Stimulated activated CD8-positive, alpha-beta memory T cell treated with anti-CD3 and anti-CD28 coated beads, Interleukin-7, amount 100 ng/mL, for 4 hours (primary cell): ENCODE measurements at regions not wholly inside any gene's neighbourhood (a gene's known extent, or its start where the extent isn't known, plus 50 kb on each side); places are given as distances from the start of the nearest gene placed in this dataset.

Experiments
- DNase-seq, 2 donors: peaks; one replicate each; pipeline ENCODE4 v3.0.0-alpha.2; 2020; ENCODE audit warnings: low read depth in 2 of 2

DNA sequence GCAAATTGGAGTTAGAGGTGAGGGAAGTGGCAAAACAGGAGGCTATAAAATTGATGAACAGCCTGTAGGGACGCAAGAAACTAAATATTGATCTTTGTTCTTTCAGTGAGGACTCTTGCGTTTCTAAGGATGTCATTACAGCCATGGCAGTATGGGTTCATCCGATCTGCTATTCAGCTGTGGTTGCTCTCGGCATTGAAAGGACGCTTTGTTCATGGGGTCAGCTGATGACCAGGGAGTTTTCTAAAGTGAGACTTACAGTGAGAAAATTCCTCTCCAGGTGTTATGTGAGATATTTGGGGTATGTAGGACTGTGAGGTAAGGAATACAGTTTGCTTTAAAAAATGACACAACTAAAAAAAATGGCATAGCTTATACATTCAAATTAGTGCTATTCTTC is 52.7 kb upstream of the PELI1 start:
- no peak for DNase-seq

DNA sequence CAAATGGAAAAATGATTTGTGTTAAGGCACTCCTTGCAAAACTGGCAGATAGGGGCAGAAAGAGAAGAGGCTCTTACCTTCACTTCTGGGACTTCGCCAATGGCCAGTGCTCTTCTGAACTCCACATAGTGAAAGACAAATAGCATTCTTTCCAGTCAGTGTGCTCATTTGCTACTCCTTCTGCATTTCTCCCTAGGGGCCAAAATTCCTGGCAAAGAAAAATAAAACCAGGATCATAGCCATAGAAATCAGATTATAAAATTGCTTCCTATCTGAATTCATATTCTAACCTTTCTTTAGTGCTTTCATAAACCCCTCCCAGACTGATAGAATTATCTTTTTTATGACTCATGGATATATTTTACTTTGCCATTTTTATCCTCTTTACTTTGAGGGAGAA is 56.9 kb upstream of the PELI1 start:
- no peak for DNase-seq

GRCh38 chr2:64202206-64202845 is 58.1 kb upstream of the PELI1 start:
- DNase-seq = no peak

GRCh38 chr2:64203131-64203857 is 59.1 kb upstream of the PELI1 start:
- no peak for DNase-seq

- DNase-seq = no peak
Observed at GRCh38 chr2:64203858-64204632, 59.8 kb upstream of the PELI1 start.

DNA sequence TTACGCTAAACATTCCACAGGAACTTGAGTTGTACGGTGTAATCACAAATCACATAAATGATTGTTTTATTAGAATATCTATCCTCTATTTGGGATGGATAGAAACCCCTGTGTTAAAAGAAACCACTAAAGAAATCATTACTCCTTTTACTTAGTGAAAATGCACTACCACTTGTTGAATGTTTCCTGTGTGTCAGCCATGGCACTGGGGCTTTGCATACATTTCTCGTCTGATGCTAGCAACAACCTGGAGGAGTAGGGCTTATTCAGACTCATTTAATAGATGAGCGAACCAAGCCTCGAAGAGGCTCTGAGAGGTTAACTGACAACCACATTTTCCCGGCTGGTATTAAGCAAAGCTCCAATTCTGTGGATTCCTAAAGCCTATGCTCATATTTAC is 60.5 kb upstream of the PELI1 start:
- DNase-seq = no peak

DNA sequence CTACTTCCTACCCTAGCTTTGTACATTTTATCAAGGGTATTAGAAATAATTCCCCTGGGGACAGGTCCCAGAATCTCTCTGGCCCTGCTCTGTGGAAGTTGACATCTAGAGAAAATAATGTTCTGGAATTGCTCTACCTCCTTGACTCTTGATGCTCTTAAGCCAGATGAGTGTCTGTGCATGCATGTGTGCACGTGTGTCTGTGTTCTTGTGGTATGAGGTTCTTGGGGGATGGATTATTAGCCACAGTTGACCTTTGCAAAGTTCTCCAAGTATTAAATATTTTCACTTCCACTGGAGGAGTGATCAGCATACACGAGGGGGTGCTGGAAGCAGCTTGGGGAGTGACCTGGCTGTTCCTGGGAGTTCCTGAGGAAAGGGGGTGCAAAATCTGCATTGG is 61.2 kb upstream of the PELI1 start:
- no peak for DNase-seq

DNA sequence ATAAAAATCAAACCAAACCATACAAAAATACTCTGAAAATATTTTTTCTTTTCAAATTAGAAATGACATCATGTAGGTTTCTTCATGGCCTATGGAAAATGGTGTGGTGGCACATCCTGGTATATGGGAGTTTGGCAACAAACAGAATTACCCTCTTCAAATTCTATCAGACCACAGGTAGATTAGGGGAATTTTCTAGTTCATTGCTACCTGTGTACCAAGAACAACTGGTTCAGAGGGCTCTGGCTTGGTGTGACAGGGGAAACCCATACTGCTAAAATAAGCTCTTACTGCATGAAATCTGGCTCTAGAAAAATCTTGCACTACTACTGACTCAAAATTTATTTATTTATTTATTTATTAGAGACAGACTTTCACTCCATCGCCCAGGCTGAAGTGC is 63.4 kb upstream of the PELI1 start:
- DNase-seq = no peak

GRCh38 chr2:64210816-64211215 is 66.6 kb upstream of the PELI1 start:
- no peak for DNase-seq

DNA sequence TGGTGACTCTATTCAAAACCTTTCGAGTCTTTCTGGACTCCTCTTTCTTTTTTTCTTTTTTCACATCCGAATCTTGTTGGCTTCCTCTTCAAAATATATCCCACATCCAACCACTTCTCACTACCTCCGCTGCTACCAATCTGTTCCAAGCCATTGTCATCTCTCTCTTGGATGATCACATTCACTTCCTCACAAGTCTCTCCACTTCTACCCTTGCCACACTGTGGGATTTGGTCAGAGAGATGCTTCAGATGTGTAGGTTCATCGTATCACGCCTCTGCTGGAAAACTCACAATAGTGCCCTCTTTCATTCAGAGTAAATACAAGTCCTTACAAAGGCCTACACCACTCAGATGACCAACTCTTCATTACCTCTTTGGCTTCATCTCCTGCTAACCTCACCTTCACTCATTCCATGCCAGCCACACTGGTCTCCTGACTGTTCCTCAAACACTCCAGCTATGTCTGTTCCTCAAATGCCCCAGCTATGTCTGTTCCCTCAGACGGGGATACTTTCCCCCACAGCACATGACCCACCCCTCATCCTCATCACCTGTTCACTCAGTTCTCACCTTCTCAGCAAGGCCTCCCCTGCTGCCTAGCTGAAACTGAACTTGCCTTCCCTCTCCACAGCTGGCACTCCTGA is 67.2 kb upstream of the PELI1 start:
- no peak for DNase-seq

DNA sequence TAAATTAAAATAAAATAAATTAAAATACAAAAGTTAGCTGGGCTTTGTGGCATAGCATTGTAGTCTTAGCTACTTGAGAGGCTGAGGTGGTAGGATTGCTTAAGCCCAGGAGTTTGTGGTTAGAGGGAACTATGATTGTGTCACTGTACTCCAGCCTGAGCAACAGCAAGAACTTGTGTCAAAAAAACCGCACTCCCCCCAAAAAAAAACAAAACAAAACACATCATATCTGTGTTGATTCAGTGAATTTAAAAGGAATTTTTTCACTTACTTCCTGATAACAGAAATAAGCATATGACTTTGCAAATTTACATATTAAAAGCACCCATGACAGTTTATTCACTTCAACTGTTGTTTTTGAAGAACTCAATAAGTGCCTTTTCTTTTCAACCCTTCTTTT is 68.1 kb upstream of the PELI1 start:
- no peak for DNase-seq

GRCh38 chr2:64212801-64213321 is 68.6 kb upstream of the PELI1 start:
- DNase-seq = peak in 1 of 2 donors; percentile 45

DNA sequence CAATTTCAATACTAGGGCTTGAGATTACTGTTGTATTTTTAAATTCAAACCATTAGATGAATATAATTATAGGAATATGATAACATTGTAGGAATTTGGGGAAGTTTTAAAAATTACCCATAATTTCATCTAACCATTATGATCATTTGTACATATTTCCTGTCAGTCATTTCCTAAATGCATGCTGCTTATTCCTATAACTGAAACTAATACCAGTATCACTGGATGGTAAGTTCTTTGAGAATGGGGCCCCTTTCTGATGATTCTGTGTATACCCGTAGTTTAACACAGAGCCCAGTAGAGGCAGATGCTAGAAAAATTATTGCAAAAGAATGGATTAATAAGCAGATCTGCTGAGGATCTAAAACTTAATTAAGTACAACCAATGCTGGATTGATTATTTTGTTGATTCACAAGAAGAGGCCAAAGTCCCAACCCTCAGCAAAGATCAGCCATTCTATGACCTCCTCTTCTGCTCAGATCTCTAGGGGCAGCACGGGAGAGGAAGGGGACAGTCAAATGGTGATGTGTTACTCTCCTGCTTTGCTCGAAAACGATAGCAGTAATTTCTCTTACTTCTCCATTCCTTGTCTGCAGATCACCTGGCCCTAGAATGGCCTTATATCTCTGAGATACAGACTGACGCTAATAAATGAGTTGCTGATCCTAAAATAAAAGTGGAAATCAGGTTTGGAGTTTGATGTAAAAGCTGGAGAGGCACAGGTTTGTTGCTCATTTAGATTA is 69.5 kb upstream of the PELI1 start:
- DNase-seq = no peak

DNA sequence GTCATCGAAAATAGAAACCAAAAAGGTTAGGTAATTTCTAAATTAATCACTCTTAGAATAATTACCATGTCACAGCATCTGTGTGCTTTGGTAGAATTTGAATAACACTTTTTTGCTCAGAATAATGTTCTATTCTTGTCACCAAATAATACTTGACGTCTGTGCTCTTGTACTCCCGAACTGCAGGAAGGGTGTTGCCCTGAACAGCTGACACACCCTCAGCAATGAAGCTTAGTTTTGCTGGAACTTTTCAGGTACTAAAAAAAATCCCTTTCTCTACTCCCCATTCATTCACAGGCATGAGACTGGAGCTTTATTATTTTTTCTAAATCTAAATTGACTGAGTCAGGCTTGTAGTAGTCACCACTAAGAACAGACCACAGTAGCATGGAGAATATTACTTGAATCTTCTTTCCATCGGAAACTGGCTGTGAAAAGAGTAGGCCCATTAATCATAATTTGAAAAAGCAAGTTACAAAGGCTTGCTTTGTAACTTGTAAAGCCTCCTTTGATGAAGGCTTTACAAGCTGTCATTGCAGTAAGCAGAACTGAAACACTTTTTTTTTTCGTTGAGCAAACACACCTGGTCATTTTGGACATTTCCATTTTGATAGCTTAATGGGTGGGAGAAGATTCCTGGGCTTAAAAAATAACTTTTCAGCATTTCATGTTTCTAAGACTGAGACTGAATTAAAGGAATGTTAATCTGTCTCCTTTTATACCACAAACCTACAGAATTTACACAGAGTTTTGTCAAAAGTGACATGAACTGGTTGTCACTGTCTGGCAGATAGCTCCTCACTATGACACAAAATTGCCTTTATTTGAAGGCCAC is 70.3 kb upstream of the PELI1 start:
- DNase-seq = no peak

DNA sequence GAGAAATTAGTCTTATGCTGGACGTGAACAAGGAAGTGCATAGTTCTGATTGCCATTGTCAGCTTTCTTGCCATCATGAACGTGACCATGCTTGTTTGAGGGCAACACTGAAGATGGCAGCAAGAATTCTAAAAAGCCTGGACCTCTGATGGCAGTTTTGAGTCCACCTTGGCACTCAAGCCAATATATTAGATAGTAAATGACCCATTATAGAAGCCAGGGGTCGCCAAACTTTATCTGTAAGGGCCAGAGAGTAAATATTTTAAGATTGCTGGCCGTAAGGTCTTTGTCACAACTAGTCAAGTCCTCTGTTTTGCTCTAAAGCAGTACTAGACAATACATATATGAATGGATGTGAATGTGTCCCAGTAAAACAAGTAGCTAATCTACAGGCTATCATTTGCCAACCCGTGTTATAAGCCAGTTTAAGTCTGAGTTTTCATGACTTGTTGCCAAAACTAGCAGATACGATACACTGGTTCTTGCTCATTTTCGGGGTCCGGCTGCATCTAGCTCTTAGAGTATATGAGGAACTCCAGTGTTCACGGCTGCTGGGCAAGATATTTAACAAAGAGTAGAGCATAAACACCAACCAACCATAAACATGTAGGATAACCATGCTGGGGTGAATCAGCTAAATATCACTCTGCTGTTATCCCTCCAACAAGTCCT is 73.1 kb upstream of the PELI1 start:
- DNase-seq = no peak

DNA sequence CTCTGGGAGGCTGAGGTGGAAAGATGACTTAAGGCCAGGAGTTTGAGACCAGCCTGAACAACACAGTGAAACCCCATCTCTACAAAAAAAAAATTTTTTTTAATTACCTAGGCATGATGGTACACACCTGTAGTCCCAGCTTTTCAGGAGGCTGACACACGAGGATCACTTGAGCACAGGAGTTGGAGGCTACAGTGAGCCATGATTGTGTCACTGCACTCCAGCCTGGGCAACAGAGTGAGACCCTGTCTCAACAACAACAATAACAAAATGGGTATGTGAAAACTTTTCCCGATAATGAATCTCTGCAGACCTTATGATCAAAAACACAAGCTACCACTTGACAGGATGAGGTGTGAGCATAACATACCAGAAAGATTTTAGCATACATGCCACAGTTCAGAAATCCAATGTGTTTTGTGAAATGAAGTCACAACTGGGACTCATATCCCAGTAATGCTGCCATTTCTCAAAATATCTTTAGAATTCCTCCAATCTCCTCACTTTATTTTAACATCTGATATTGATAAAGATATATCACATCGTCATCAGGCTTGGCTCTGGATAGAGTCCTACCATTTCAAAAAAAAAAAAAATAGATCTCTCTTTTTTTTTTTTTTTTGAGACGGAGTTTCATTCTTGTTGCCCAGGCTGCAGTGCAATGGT is 74.0 kb upstream of the PELI1 start:
- DNase-seq = no peak

DNA sequence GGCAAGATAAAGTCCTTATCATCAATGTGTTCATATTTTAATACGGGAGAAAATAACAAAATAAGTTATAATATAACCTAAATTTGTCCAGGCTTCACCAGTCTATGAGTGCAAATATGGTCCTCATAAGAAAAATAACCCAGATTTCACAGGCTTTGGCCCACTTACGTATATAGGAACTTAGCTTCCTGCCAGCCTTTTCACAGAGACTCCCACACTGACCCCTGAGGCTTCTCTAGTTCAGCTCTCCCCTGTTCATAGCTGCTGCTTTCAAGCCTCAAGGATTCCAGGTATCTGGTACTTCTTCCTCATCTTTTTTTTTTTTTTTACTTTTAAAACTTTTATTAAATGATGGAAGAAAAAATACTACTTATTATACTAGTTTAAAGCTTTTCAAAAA is 74.9 kb upstream of the PELI1 start:
- DNase-seq = no peak

- DNase-seq = no peak
Observed at GRCh38 chr2:64220265-64220664, 76.0 kb upstream of the PELI1 start.

GRCh38 chr2:64220894-64221617 is 76.8 kb upstream of the PELI1 start:
- no peak for DNase-seq
